ENCODE measurements at regions not wholly inside any gene's neighbourhood (a gene's known extent, or its start where the extent isn't known, plus 50 kb on each side); places are given as distances from the start of the nearest gene placed in this dataset.

- no peak for TF ChIP-seq CTCF (IDR thresholded peaks at IDR 0.05)
- no peak for TF ChIP-seq POLR2A (IDR thresholded peaks at IDR 0.05)
Measured at GRCh38 chr5:122665051-122665450, 109.8 kb upstream of the SNX2 start.
